ENCODE measurements at regions not wholly inside any gene's neighbourhood (a gene's known extent, or its start where the extent isn't known, plus 50 kb on each side); places are given as distances from the start of the nearest gene placed in this dataset.

GRCh38 chr1:173302890-173303829 is 96.0 kb upstream of the TNFSF4 start (continued):
- TF ChIP-seq KDM1A (IDR thresholded peaks at IDR 0.05) = peak; percentile 42 to 54
- TF ChIP-seq, protein P1, sequence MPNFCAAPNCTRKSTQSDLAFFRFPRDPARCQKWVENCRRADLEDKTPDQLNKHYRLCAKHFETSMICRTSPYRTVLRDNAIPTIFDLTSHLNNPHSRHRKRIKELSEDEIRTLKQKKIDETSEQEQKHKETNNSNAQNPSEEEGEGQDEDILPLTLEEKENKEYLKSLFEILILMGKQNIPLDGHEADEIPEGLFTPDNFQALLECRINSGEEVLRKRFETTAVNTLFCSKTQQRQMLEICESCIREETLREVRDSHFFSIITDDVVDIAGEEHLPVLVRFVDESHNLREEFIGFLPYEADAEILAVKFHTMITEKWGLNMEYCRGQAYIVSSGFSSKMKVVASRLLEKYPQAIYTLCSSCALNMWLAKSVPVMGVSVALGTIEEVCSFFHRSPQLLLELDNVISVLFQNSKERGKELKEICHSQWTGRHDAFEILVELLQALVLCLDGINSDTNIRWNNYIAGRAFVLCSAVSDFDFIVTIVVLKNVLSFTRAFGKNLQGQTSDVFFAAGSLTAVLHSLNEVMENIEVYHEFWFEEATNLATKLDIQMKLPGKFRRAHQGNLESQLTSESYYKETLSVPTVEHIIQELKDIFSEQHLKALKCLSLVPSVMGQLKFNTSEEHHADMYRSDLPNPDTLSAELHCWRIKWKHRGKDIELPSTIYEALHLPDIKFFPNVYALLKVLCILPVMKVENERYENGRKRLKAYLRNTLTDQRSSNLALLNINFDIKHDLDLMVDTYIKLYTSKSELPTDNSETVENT (CRISPR knock-in tag; IDR thresholded peaks at IDR 0.05) = no peak
- TF ChIP-seq DACH1 (IDR thresholded peaks at IDR 0.05; ENCODE audit: partially characterized antibody) = no peak
- TF ChIP-seq, protein P2, sequence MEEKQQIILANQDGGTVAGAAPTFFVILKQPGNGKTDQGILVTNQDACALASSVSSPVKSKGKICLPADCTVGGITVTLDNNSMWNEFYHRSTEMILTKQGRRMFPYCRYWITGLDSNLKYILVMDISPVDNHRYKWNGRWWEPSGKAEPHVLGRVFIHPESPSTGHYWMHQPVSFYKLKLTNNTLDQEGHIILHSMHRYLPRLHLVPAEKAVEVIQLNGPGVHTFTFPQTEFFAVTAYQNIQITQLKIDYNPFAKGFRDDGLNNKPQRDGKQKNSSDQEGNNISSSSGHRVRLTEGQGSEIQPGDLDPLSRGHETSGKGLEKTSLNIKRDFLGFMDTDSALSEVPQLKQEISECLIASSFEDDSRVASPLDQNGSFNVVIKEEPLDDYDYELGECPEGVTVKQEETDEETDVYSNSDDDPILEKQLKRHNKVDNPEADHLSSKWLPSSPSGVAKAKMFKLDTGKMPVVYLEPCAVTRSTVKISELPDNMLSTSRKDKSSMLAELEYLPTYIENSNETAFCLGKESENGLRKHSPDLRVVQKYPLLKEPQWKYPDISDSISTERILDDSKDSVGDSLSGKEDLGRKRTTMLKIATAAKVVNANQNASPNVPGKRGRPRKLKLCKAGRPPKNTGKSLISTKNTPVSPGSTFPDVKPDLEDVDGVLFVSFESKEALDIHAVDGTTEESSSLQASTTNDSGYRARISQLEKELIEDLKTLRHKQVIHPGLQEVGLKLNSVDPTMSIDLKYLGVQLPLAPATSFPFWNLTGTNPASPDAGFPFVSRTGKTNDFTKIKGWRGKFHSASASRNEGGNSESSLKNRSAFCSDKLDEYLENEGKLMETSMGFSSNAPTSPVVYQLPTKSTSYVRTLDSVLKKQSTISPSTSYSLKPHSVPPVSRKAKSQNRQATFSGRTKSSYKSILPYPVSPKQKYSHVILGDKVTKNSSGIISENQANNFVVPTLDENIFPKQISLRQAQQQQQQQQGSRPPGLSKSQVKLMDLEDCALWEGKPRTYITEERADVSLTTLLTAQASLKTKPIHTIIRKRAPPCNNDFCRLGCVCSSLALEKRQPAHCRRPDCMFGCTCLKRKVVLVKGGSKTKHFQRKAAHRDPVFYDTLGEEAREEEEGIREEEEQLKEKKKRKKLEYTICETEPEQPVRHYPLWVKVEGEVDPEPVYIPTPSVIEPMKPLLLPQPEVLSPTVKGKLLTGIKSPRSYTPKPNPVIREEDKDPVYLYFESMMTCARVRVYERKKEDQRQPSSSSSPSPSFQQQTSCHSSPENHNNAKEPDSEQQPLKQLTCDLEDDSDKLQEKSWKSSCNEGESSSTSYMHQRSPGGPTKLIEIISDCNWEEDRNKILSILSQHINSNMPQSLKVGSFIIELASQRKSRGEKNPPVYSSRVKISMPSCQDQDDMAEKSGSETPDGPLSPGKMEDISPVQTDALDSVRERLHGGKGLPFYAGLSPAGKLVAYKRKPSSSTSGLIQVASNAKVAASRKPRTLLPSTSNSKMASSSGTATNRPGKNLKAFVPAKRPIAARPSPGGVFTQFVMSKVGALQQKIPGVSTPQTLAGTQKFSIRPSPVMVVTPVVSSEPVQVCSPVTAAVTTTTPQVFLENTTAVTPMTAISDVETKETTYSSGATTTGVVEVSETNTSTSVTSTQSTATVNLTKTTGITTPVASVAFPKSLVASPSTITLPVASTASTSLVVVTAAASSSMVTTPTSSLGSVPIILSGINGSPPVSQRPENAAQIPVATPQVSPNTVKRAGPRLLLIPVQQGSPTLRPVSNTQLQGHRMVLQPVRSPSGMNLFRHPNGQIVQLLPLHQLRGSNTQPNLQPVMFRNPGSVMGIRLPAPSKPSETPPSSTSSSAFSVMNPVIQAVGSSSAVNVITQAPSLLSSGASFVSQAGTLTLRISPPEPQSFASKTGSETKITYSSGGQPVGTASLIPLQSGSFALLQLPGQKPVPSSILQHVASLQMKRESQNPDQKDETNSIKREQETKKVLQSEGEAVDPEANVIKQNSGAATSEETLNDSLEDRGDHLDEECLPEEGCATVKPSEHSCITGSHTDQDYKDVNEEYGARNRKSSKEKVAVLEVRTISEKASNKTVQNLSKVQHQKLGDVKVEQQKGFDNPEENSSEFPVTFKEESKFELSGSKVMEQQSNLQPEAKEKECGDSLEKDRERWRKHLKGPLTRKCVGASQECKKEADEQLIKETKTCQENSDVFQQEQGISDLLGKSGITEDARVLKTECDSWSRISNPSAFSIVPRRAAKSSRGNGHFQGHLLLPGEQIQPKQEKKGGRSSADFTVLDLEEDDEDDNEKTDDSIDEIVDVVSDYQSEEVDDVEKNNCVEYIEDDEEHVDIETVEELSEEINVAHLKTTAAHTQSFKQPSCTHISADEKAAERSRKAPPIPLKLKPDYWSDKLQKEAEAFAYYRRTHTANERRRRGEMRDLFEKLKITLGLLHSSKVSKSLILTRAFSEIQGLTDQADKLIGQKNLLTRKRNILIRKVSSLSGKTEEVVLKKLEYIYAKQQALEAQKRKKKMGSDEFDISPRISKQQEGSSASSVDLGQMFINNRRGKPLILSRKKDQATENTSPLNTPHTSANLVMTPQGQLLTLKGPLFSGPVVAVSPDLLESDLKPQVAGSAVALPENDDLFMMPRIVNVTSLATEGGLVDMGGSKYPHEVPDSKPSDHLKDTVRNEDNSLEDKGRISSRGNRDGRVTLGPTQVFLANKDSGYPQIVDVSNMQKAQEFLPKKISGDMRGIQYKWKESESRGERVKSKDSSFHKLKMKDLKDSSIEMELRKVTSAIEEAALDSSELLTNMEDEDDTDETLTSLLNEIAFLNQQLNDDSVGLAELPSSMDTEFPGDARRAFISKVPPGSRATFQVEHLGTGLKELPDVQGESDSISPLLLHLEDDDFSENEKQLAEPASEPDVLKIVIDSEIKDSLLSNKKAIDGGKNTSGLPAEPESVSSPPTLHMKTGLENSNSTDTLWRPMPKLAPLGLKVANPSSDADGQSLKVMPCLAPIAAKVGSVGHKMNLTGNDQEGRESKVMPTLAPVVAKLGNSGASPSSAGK (IDR thresholded peaks at IDR 0.05) = peak; percentile 43; the same call in 1 of the 2 replicates
- peak; percentile 55 for TF ChIP-seq NCOA1 (IDR thresholded peaks at IDR 0.05; ENCODE audit: low read depth)
- TF ChIP-seq GATA2 (CRISPR knock-in tag; IDR thresholded peaks at IDR 0.05) = peak; percentile 59; the same call in 1 of the 2 replicates
